Keratinocyte (primary cell): ENCODE measurements at regions not wholly inside any gene's neighbourhood (a gene's known extent, or its start where the extent isn't known, plus 50 kb on each side); places are given as distances from the start of the nearest gene placed in this dataset.

Source experiments
- CTCF ChIP-seq, 3 experiments: IDR thresholded peaks in 1 of 3; conservative IDR thresholded peaks in 1 of 3; optimal IDR thresholded peaks in 1 of 3; 2 replicates in 2 of 3; 3 replicates in 1 of 3; pipeline versions ENCODE3 to v1.5.1; 2011; ENCODE audit warnings: low read length in 3 of 3, mild to moderate bottlenecking in 3 of 3, moderate library complexity in 2 of 3, control low read depth in 1 of 3, inconsistent platforms in 1 of 3; ENCODE audit not compliant: insufficient read depth in 2 of 3; ENCODE audit errors: extremely low read depth in 1 of 3
- EZH2 ChIP-seq: IDR thresholded peaks from one replicate; pipeline ENCODE4 v1.6.1; 2012; ENCODE audit warnings: inconsistent platforms, mild to moderate bottlenecking, low read length, moderate library complexity

GRCh38 chr15:79562899-79563298, 130.8 kb downstream of the MINAR1 start:
- TF ChIP-seq CTCF (optimal IDR thresholded peaks at IDR 0.05 in 1 of 3, IDR thresholded peaks at IDR 0.05 in 1 of 3, conservative IDR thresholded peaks at IDR 0.05 in 1 of 3; ENCODE audit: extremely low read depth in 1 of 3, insufficient read depth in 2 of 3, low read length in 3 of 3) (no peak), EZH2 (no peak)
